ENCODE measurements at regions not wholly inside any gene's neighbourhood (a gene's known extent, or its start where the extent isn't known, plus 50 kb on each side); places are given as distances from the start of the nearest gene placed in this dataset.

GRCh38 chr6:145194389-145194788, 540.9 kb downstream of the EPM2A start:
- no peak overlapping the region for H3K27ac Mint-ChIP-seq
- ATAC-seq (replicated peaks), result no peak
- H3K27me3 Mint-ChIP-seq, result no peaks in the 10 kb centered on the region

GRCh38 chr6:145199961-145200360, 535.4 kb downstream of the EPM2A start:
- Mint-ChIP-seq H3K27ac (no peak overlapping the region), H3K4me1 (no peaks in the 10 kb centered on the region), H3K27me3 (peaks cover 0 to 13% of the 10 kb centered on the region in 2 donors), H3K9me3 (no peaks in the 10 kb centered on the region), H3K4me3 (no peak overlapping the region), H3K36me3 (no peaks in the 10 kb centered on the region)
- DNase-seq (no peak), ATAC-seq (replicated peaks) (no peak)

More at GRCh38 chr6:145194389-145194788, 540.9 kb downstream of the EPM2A start:
- no peak for DNase-seq
- Mint-ChIP-seq H3K4me3 (no peak overlapping the region), H3K4me1 (no peaks in the 10 kb centered on the region), H3K36me3 (no peaks in the 10 kb centered on the region), H3K9me3 (no peaks in the 10 kb centered on the region)

GRCh38 chr6:145204301-145204700, 531.0 kb downstream of the EPM2A start:
- H3K36me3 Mint-ChIP-seq, result no peaks in the 10 kb centered on the region
- H3K9me3 Mint-ChIP-seq, result no peaks in the 10 kb centered on the region
- no peaks in the 10 kb centered on the region for H3K4me1 Mint-ChIP-seq
- no peak overlapping the region for H3K27ac Mint-ChIP-seq
- DNase-seq (no peak), ATAC-seq (replicated peaks) (no peak)
- H3K4me3 Mint-ChIP-seq, result no peak overlapping the region
- H3K27me3 Mint-ChIP-seq, result peaks cover 6 to 13% of the 10 kb centered on the region in 2 donors

- H3K9me3 Mint-ChIP-seq, result no peaks in the 10 kb centered on the region
- H3K27me3 Mint-ChIP-seq, result peaks cover 6 to 8% of the 10 kb centered on the region in 2 donors
- H3K4me1 Mint-ChIP-seq, result no peaks in the 10 kb centered on the region
- H3K36me3 Mint-ChIP-seq, result no peaks in the 10 kb centered on the region
- DNase-seq (no peak), ATAC-seq (replicated peaks) (no peak)
- H3K27ac Mint-ChIP-seq, result no peak overlapping the region
- H3K4me3 Mint-ChIP-seq, result no peak overlapping the region
Observed at GRCh38 chr6:145206247-145206907, 528.9 kb downstream of the EPM2A start.

GRCh38 chr6:145208474-145208873, 526.8 kb downstream of the EPM2A start:
- no peak overlapping the region for H3K27ac Mint-ChIP-seq
- DNase-seq (no peak), ATAC-seq (replicated peaks) (no peak)
- H3K36me3 Mint-ChIP-seq, result no peaks in the 10 kb centered on the region
- no peak overlapping the region for H3K4me3 Mint-ChIP-seq
- H3K9me3 Mint-ChIP-seq, result no peaks in the 10 kb centered on the region
- peaks cover 0 to 6% of the 10 kb centered on the region in 2 donors for H3K27me3 Mint-ChIP-seq
- H3K4me1 Mint-ChIP-seq, result peaks cover 2 to 11% of the 10 kb centered on the region in 2 donors

- Mint-ChIP-seq H3K27ac (no peak overlapping the region), H3K9me3 (no peaks in the 10 kb centered on the region), H3K36me3 (no peaks in the 10 kb centered on the region), H3K4me3 (no peak overlapping the region), H3K27me3 (peaks cover 0 to 6% of the 10 kb centered on the region in 2 donors), H3K4me1 (peaks cover 4 to 19% of the 10 kb centered on the region in 2 donors)
- ATAC-seq (replicated peaks) (no peak), DNase-seq (no peak)
Observed at GRCh38 chr6:145209272-145209671, 526.0 kb downstream of the EPM2A start.

GRCh38 chr6:145212813-145213212, 522.5 kb downstream of the EPM2A start:
- no peaks in the 10 kb centered on the region for H3K27me3 Mint-ChIP-seq
- H3K27ac Mint-ChIP-seq, result no peak overlapping the region
- H3K4me1 Mint-ChIP-seq, result peaks cover 4 to 27% of the 10 kb centered on the region in 2 donors
- DNase-seq (no peak), ATAC-seq (replicated peaks) (peak; percentile 82 to 87)
- H3K4me3 Mint-ChIP-seq, result no peak overlapping the region
- no peaks in the 10 kb centered on the region for H3K36me3 Mint-ChIP-seq
- H3K9me3 Mint-ChIP-seq, result no peaks in the 10 kb centered on the region

GRCh38 chr6:145213614-145214013, 521.7 kb downstream of the EPM2A start:
- Mint-ChIP-seq H3K27me3 (no peaks in the 10 kb centered on the region), H3K36me3 (no peaks in the 10 kb centered on the region), H3K9me3 (no peaks in the 10 kb centered on the region), H3K27ac (no peak overlapping the region), H3K4me1 (peaks cover 4 to 27% of the 10 kb centered on the region in 2 donors), H3K4me3 (peak overlapping the region in 1 of 2 donors; percentile 58)
- ATAC-seq (replicated peaks) (peak; percentile 23 to 46), DNase-seq (no peak)

- no peak for ATAC-seq (replicated peaks)
- Mint-ChIP-seq H3K4me3 (peak overlapping the region in 1 of 2 donors; percentile 58), H3K9me3 (peaks cover 0 to 1% of the 10 kb centered on the region in 2 donors), H3K27me3 (no peaks in the 10 kb centered on the region), H3K36me3 (no peaks in the 10 kb centered on the region), H3K27ac (peak overlapping the region; percentile 37), H3K4me1 (peaks cover 4 to 27% of the 10 kb centered on the region in 2 donors)
- no peak for DNase-seq
Observed at GRCh38 chr6:145214570-145214969, 520.8 kb downstream of the EPM2A start.

- Mint-ChIP-seq H3K27ac (no peak overlapping the region), H3K9me3 (peaks cover 0 to 1% of the 10 kb centered on the region in 2 donors), H3K4me3 (no peak overlapping the region), H3K4me1 (no peaks in the 10 kb centered on the region), H3K36me3 (no peaks in the 10 kb centered on the region), H3K27me3 (peaks cover 0 to 3% of the 10 kb centered on the region in 2 donors)
- DNase-seq (no peak), ATAC-seq (replicated peaks) (no peak)
Observed at GRCh38 chr6:145224450-145224849, 510.9 kb downstream of the EPM2A start.

GRCh38 chr6:145225500-145225899, 509.8 kb downstream of the EPM2A start:
- Mint-ChIP-seq H3K27me3 (peaks cover 0 to 3% of the 10 kb centered on the region in 2 donors), H3K9me3 (peaks cover 0 to under 1% of the 10 kb centered on the region in 2 donors), H3K27ac (no peak overlapping the region), H3K4me1 (no peaks in the 10 kb centered on the region), H3K36me3 (no peaks in the 10 kb centered on the region), H3K4me3 (no peak overlapping the region)
- no peak for DNase-seq
- peak in 1 of 2 donors; percentile 72 for ATAC-seq (replicated peaks)

- no peak overlapping the region for H3K27ac Mint-ChIP-seq
- H3K4me1 Mint-ChIP-seq, result no peaks in the 10 kb centered on the region
- DNase-seq, result no peak
- H3K27me3 Mint-ChIP-seq, result no peaks in the 10 kb centered on the region
- no peak for ATAC-seq (replicated peaks)
- H3K36me3 Mint-ChIP-seq, result no peaks in the 10 kb centered on the region
- H3K4me3 Mint-ChIP-seq, result no peak overlapping the region
- peaks cover 3% of the 10 kb centered on the region in 2 donors for H3K9me3 Mint-ChIP-seq
Observed at GRCh38 chr6:145227593-145227992, 507.7 kb downstream of the EPM2A start.

GRCh38 chr6:145228962-145229582, 506.2 kb downstream of the EPM2A start:
- Mint-ChIP-seq H3K36me3 (no peaks in the 10 kb centered on the region), H3K27ac (no peak overlapping the region), H3K4me3 (no peak overlapping the region), H3K9me3 (peaks cover 8 to 13% of the 10 kb centered on the region in 2 donors), H3K27me3 (no peaks in the 10 kb centered on the region), H3K4me1 (no peaks in the 10 kb centered on the region)
- DNase-seq, result no peak
- ATAC-seq (replicated peaks), result no peak

- no peak for ATAC-seq (replicated peaks)
- DNase-seq, result no peak
- Mint-ChIP-seq H3K36me3 (no peaks in the 10 kb centered on the region), H3K27ac (no peak overlapping the region), H3K4me3 (no peak overlapping the region), H3K27me3 (peaks cover 3 to 7% of the 10 kb centered on the region in 2 donors), H3K9me3 (peaks cover 8 to 13% of the 10 kb centered on the region in 2 donors), H3K4me1 (no peaks in the 10 kb centered on the region)
Observed at GRCh38 chr6:145233955-145234354, 501.4 kb downstream of the EPM2A start.

GRCh38 chr6:145235207-145235606, 500.1 kb downstream of the EPM2A start:
- Mint-ChIP-seq H3K9me3 (peaks cover 8 to 13% of the 10 kb centered on the region in 2 donors), H3K36me3 (no peaks in the 10 kb centered on the region), H3K27ac (no peak overlapping the region), H3K4me3 (no peak overlapping the region), H3K27me3 (peaks cover 3 to 7% of the 10 kb centered on the region in 2 donors), H3K4me1 (no peaks in the 10 kb centered on the region)
- no peak for ATAC-seq (replicated peaks)
- DNase-seq, result no peak
